Right cardiac atrium (tissue), 5 donors: ENCODE measurements at regions not wholly inside any gene's neighbourhood (a gene's known extent, or its start where the extent isn't known, plus 50 kb on each side); places are given as distances from the start of the nearest gene placed in this dataset.
"Not testable (repeated sequence)": the region's sequence is repeated elsewhere in the genome, so short reads cannot be mapped to it uniquely, and the experiment has no call there.

ENCODE experiments used
- ATAC-seq, 2 donors: fragments of 200-7000 bp; cut with Tn5 transposase; one replicate each; pipeline versions ENCODE4 v1.8.0 to v1.9.1; 2020; ENCODE audit warnings: moderate library complexity in 2 of 2, mild to moderate bottlenecking in 1 of 2
- DNase-seq, 3 donors: peaks; one replicate each; pipeline ENCODE4 v3.0.0-alpha.2; 2020
- H3K27ac ChIP-seq: one replicate; pipeline ENCODE4 v1.5.1; 2013; ENCODE audit warnings: mild to moderate bottlenecking, low read length, control low read depth, moderate library complexity
- H3K27me3 ChIP-seq: one replicate; pipeline ENCODE4 v1.6.1; 2013; ENCODE audit not compliant: control insufficient read depth, insufficient read depth
- H3K4me1 ChIP-seq: one replicate; pipeline ENCODE4 v1.6.1; 2013; ENCODE audit warnings: low read length; ENCODE audit not compliant: control insufficient read depth, insufficient read depth
- H3K4me3 ChIP-seq: one replicate; pipeline ENCODE4 v1.5.1; 2013; ENCODE audit warnings: low read length, control low read depth
- H3K9me3 ChIP-seq: one replicate; pipeline ENCODE4 v1.6.1; 2013; ENCODE audit warnings: low read length; ENCODE audit not compliant: control insufficient read depth
- WGBS: extraction: QIAGEN DNeasy Blood & Tissue Kit; methylation state at CpG from one replicate; pipeline ENCODE4 v1.1.7; 2013; 5-methylcytosine and 5-hydroxymethylcytosine counted together
- intact Hi-C, 4 donors: fragments of 100-400 bp; cut with DNase I; formaldehyde crosslinking; loops; one replicate each; pipeline versions ENCODE4 v1.11.0 to v1.14.0; 2022 to 2023
- donor health status: healthy with polysubstance abuse.
- donor health status: DM: no; HTN: yes; CAD: no.
- donor health status: DM: no; HTN: no; CAD: no.
- donor health status: DM: no; HTN: yes; CAD: no; lungs with severe emphysema.
- donor health status: DM: yes; HTN: yes; CAD: no.

GRCh38 chr18:1668279-1668678 lies 763.6 kb downstream of the ADCYAP1 start:
- ATAC-seq (peak; percentile 64 to 72), DNase-seq (no peak)
- H3K27me3 ChIP-seq, result no peaks in the 10 kb centered on the region
- intact Hi-C loops, result no loop called here
- WGBS, result 31% methylated on average over 4 of the region's 4 CpGs
- no peak overlapping the region for H3K27ac ChIP-seq
- H3K4me3 ChIP-seq, result no peak overlapping the region
- H3K9me3 ChIP-seq, result no peaks in the 10 kb centered on the region
- H3K4me1 ChIP-seq, result no peaks in the 10 kb centered on the region

- H3K27me3 ChIP-seq, H3K9me3 ChIP-seq, H3K4me3 ChIP-seq, intact Hi-C loops, H3K4me1 ChIP-seq, ATAC-seq, DNase-seq, H3K27ac ChIP-seq: not testable (repeated sequence)
- WGBS, result 80% methylated on average over 2 of the region's 2 CpGs
Measured at GRCh38 chr18:1671710-1672109, 767.0 kb downstream of the ADCYAP1 start.

GRCh38 chr18:1676387-1676786 lies 771.7 kb downstream of the ADCYAP1 start:
- 77% methylated on average over 3 of the region's 3 CpGs for WGBS
- no peak overlapping the region for H3K27ac ChIP-seq
- H3K4me1 ChIP-seq, result no peaks in the 10 kb centered on the region
- H3K27me3 ChIP-seq, result no peaks in the 10 kb centered on the region
- intact Hi-C loops, result no loop called here
- no peak overlapping the region for H3K4me3 ChIP-seq
- no peak for DNase-seq
- no peaks in the 10 kb centered on the region for H3K9me3 ChIP-seq
- no peak for ATAC-seq

DNA sequence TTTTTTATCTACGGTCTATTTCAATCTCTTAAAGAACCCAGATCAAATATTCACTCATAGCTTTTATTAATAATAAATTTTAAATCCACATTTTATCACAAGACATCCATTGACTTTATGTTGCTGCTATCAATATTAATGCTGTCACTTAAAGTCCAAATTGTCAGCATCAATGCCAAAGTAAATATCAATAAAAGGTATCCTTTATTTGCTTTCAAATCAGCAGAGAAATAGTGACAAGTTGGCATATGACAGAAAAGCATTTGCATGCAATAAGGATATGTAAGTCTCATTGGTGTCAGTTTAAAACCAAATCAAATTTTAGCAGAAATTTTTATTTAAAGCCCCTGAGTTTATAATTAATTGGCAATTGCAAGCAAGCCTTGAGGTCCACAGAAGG lies 775.4 kb downstream of the ADCYAP1 start:
- intact Hi-C loops, result no loop called here
- ATAC-seq, result no peak
- Histone ChIP-seq H3K27ac (no peak overlapping the region), H3K9me3 (no peaks in the 10 kb centered on the region), H3K4me1 (no peaks in the 10 kb centered on the region), H3K4me3 (no peak overlapping the region), H3K27me3 (no peaks in the 10 kb centered on the region)
- no peak for DNase-seq
- 90% methylated on average over 1 of the region's 1 CpG for WGBS

- DNase-seq, result no peak
- no peak for ATAC-seq
- Histone ChIP-seq H3K4me1 (no peaks in the 10 kb centered on the region), H3K4me3 (no peak overlapping the region), H3K27me3 (no peaks in the 10 kb centered on the region), H3K27ac (no peak overlapping the region), H3K9me3 (no peaks in the 10 kb centered on the region)
- intact Hi-C loops, result no loop called here
- WGBS, result 77% methylated on average over 2 of the region's 2 CpGs
Measured at GRCh38 chr18:1691863-1692262, 787.2 kb downstream of the ADCYAP1 start.

- no peak overlapping the region for H3K4me3 ChIP-seq
- H3K9me3 ChIP-seq, result no peaks in the 10 kb centered on the region
- H3K27ac ChIP-seq, result no peak overlapping the region
- DNase-seq (no peak), ATAC-seq (no peak)
- no peaks in the 10 kb centered on the region for H3K4me1 ChIP-seq
- H3K27me3 ChIP-seq, result no peaks in the 10 kb centered on the region
- intact Hi-C loops, result no loop called here
- 65% methylated on average over 2 of the region's 2 CpGs for WGBS
Measured at GRCh38 chr18:1708006-1708405, 803.3 kb downstream of the ADCYAP1 start.

DNA sequence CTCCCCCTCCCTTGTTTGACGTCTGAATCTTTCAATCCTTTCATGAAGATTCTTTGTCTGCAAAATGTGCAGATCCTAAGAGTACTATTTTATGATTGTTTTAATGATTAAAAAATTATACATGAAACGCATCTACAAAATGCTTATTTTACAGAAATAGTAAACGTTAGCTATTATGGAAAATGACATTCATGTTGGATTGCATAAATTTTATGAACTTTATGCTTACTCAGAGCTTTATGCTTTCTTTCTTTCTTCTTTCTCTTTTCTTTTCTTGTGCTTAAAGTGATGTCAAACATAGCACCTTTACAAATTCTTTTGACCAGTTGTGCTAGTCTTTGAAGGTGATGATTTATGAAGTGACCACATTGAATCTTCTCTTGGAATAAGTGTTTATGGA lies 805.4 kb downstream of the ADCYAP1 start:
- intact Hi-C loops, result no loop called here
- Histone ChIP-seq H3K9me3 (no peaks in the 10 kb centered on the region), H3K27ac (no peak overlapping the region), H3K4me1 (no peaks in the 10 kb centered on the region), H3K4me3 (no peak overlapping the region), H3K27me3 (no peaks in the 10 kb centered on the region)
- 64% methylated on average over 3 of the region's 3 CpGs for WGBS
- ATAC-seq (no peak), DNase-seq (no peak)

GRCh38 chr18:1732143-1732542 lies 827.5 kb downstream of the ADCYAP1 start:
- DNase-seq (no peak), ATAC-seq (no peak)
- Histone ChIP-seq H3K4me1 (no peaks in the 10 kb centered on the region), H3K27me3 (no peaks in the 10 kb centered on the region), H3K27ac (no peak overlapping the region), H3K4me3 (no peak overlapping the region), H3K9me3 (no peaks in the 10 kb centered on the region)
- WGBS, result 84% methylated on average over 3 of the region's 3 CpGs
- intact Hi-C loops, result no loop called here

DNA sequence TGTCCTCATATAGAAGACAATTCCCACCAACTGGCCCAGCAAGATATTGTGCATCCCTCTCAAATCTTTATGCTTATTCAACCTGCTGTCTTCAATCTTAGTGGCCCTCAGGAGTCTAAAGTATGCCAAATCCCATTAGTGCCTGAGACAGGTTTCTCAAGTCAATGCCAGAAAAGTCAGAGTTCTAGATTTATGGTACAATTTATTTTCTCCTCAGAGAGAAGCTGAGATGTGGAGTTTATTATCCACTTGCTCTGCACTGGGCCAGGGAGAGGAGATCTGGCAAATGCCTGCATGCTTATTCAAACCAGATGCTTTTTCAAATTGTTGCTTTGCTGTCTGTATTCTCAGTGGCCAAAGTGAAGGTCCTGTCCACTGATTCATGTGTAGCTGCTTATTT lies 825.2 kb downstream of the METTL4 start:
- intact Hi-C loops, result no loop called here

DNA sequence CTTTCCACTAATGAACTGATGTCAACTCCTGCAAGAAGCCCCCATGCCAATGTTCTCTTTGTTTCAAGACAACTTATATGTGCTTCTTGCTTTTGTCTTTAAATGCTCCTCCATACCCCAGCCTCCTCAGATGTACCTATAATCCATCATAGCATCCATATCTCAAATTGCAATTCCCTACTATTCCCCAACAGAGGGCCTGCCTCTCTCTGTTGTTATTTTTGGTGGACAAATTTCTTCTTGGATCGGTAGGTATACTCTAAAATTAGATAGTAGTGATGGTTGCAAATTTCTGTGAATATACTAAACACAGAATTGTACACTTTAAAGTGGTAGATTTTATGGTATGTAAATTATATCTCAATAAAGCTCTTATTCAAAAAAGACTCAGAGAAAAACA lies 820.1 kb downstream of the METTL4 start:
- DNase-seq, result no peak
- Histone ChIP-seq H3K4me3 (no peak overlapping the region), H3K4me1 (no peaks in the 10 kb centered on the region), H3K27ac (no peak overlapping the region), H3K27me3 (no peaks in the 10 kb centered on the region), H3K9me3 (no peaks in the 10 kb centered on the region)
- intact Hi-C loops, result no loop called here
- ATAC-seq, result no peak
- WGBS, result 38% methylated on average over 1 of the region's 1 CpG

More for the DNA sequence above, 825.2 kb downstream of the METTL4 start:
- no peaks in the 10 kb centered on the region for H3K27me3 ChIP-seq
- ATAC-seq (no peak), DNase-seq (no peak)
- no peaks in the 10 kb centered on the region for H3K9me3 ChIP-seq
- no peak overlapping the region for H3K27ac ChIP-seq
- no peak overlapping the region for H3K4me3 ChIP-seq
- no peaks in the 10 kb centered on the region for H3K4me1 ChIP-seq

DNA sequence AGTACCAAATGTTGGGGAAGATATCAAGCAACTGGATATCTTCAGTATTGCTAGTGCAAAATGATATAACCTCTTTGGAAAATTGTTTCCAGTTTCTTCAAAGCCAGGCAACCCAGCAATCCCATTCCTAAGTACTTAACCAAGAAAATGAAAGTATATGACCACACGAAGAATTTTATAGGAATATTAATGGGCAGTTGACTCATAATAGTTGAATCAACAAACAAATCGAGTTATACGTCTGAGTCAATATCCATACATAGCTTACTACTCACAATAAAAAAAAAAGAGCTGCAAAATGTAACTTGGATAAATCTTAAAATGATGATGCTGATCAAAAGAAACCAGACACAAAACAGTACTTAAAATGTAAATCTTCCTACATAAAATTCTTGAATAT lies 810.4 kb downstream of the METTL4 start:
- DNase-seq (no peak), ATAC-seq (no peak)
- Histone ChIP-seq H3K4me1 (no peaks in the 10 kb centered on the region), H3K27ac (no peak overlapping the region), H3K27me3 (no peaks in the 10 kb centered on the region), H3K9me3 (no peaks in the 10 kb centered on the region), H3K4me3 (no peak overlapping the region)
- intact Hi-C loops, result no loop called here
- 79% methylated on average over 3 of the region's 3 CpGs for WGBS

GRCh38 chr18:1774261-1774660 lies 797.0 kb downstream of the METTL4 start:
- Histone ChIP-seq H3K4me1 (no peaks in the 10 kb centered on the region), H3K27me3 (no peaks in the 10 kb centered on the region), H3K27ac (no peak overlapping the region), H3K9me3 (no peaks in the 10 kb centered on the region), H3K4me3 (no peak overlapping the region)
- intact Hi-C loops, result no loop called here
- WGBS, result 57% methylated on average over 1 of the region's 1 CpG
- ATAC-seq (no peak), DNase-seq (no peak)
